RPMI8226 (cell line): ENCODE measurements at regions not wholly inside any gene's neighbourhood (a gene's known extent, or its start where the extent isn't known, plus 50 kb on each side); places are given as distances from the start of the nearest gene placed in this dataset.
"Not testable (repeated sequence)": the region's sequence is repeated elsewhere in the genome, so short reads cannot be mapped to it uniquely, and the experiment has no call there.

ENCODE experiments used
- DNase-seq: peaks from one replicate; pipeline ENCODE4 v3.0.0-alpha.2; 2015

DNA sequence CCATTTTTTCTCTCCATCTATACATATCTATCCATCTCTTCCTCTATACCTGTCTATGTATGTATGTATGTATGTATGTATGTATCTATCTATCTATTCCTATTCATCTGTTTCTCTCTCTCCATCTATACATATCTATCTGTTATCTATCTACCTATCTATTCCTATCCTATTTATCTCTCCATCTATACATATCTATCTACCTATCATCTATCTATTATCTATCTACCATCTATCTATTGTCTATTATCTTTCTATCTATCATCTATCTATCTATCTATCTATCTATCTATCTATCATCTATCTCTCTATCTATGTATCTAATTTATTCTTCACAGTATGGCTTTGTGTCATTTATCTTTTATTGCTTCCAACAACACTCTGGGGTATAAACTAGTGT is 1124.4 kb downstream of the TYW1 start:
- no peak for DNase-seq

DNA sequence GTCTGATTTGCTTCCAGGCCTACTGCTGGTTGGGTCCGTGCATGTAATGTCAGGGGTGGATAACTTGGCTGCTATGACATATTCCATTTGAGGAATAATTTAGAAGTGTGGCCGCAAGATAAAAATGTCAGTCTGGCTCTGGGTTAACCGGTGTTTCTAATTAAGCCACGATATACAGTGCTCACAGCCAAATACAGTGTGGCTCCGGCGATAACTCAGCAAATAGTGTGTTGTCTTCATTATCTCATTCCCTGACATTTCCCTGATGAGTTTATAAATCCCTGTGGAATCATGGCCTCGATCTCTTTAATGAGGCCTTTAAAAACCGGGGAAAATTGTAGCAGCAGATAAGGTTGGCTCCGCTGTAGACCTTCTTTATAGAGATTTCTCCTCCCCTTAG is 1125.0 kb downstream of the TYW1 start:
- no peak for DNase-seq

DNA sequence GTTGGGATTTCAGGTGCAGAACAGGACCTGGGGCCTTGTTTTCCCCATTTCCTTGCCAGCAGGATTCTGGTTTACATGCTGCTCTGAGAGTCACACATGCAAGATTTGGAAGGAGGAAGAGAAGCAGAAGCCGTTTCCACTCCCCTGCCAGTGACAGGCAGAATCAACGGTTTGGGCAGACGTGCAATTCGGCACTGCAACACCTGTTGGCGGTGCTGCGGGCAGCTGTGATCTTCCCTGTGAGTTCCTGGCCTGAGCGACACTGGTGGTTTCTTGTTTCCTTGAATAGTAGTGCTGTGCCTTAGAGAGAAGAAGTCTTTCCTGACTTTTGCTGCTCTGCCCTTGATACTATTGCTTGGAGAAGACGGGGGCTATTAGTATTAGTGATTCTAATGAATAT is 1126.2 kb downstream of the TYW1 start:
- peak; percentile 90 for DNase-seq

DNA sequence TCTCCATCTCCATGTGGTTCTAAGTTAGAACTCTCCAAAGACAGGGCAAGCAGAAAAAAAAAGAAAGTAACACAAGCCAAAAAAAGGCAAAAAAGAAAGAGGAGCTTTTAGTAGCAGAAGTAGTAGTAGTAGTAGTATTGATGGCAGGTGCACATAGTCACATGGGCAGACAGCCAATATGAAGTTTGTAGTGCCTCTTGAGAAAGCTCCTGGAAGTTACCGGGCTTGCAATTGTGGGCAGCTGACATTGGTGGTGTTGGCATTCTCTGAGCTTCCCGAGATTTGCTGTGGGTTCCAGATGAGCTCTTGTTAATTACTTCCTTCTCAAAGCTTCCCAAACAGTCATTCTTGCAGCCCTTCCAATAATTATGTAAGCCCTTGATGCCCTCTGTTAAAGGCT is 1128.5 kb downstream of the TYW1 start:
- DNase-seq, result peak; percentile 92

DNA sequence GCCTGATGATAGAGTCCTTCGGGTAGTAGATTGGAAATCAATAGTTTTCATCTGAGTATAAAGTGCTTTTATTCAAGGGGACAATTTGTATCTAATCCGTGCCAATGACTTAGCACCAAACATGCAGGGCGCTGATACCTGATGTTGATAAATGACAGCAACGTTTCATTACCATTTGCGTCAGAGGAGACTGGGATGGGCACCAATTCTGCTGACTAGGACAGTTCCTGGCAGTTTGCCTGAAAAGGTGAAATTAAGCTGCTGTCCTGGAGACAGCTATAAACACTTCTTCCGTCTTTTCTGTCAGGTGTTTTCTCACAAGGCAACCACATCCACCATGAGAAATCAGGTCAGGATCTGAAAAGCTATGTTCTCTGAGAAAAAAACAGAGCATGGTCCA is 1136.4 kb downstream of the TYW1 start:
- peak; percentile 97 for DNase-seq

DNA sequence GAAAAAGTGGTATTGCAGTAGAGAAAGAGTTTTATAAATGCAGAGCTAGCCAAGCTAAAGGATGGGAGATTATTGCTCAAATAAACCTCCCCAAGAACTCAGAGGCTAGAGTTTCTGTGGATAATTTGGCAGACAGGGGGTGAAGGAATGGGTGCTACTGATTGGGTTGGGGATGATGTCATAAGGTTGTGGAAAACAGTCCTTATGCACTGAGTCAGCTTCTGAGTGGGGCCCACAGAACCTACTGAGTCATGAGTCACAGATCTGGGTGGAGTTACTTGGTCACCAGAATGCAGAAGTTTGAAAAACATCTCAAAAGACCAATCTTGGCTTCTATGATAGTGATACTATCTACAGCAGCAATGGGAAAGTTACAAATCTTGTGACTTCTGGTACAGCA is 1146.7 kb downstream of the TYW1 start:
- DNase-seq, result peak; percentile 32

DNA sequence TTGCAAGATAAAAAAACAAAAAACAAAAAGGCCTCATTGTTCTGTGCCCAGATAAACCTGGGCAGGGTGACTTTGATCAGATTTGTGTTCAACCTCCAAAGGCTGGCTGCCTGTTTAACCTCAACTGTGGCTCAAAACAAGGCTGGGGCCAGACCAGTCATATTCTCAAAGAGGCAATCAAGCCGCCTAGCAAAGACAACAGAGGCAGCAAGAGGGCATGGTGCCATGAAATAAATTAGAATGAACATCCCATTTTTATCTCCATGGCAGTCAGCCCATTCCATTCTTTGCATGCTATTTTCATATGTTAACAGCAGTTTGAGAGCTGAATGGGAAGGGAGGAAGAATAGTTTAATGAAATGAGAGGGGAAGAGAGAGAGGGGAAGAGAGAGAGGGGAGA is 1150.3 kb downstream of the TYW1 start:
- DNase-seq, result peak; percentile 61

DNA sequence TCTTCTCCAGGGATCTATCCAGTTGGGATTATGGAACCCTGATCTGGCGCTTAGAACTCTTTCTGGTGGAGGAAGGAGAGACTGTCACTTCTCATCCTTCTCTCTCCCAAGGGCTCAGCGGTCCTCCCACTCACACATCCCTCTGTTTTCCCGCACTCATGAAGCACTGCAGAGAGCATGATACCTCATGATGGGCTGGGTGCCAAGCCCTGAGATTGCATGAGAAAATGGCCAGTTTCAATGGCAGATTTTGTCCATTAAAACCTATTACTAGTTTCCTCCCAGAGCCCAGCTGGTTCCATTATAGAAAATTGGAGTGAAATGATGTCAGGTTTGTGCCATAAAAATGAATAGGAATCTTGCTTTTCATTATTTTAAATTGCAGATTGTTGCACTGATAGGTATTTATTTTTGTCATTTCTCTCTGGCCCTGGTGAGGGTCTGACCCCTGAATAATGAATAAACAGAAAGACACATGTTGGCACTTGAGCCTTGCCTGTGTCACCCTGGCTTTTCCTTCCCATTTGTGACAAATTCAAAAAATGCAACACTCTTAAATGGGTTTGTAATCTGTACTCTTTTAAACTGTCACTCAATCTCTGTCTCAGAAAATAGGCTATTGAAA is 1151.1 kb downstream of the TYW1 start:
- peak; percentile 80 for DNase-seq

DNA sequence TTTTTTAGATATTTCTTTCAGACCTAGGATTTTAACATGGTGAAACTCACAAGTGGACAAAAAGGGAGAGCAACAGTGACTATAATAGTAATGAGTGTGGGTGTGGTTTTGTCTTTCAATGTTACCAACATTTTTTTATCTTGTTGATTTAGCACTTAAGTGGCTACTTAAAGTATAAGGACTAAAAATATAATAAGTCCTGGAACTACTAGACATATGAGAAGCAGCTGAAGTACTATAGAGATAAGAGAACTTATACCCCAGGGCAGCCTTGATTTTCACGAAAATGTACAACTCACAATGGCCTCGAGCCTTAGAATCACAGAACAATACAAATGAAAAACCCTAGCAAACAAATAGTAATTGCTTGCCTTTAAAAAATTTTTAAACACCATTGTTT is 1151.8 kb downstream of the TYW1 start:
- no peak for DNase-seq

DNA sequence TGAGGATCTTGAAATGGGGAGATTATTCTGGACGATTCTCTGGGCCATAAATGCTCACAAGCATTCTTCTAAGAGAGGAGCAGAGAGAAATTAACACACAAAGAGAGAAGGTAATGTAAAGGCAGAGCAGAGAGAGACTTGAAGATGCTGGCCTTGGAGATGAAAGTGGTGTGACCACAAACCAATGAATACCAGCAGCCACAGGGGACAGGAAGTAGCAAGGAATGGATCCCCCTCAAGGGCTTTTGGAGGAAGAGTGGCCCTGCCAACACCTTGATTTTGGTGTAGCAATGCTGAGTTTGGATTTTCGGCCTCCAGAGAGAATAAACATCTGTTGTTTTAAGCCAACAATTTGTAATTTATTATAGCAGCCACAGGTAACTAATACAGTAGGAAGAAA is 1155.6 kb downstream of the TYW1 start:
- DNase-seq, result peak; percentile 77

DNA sequence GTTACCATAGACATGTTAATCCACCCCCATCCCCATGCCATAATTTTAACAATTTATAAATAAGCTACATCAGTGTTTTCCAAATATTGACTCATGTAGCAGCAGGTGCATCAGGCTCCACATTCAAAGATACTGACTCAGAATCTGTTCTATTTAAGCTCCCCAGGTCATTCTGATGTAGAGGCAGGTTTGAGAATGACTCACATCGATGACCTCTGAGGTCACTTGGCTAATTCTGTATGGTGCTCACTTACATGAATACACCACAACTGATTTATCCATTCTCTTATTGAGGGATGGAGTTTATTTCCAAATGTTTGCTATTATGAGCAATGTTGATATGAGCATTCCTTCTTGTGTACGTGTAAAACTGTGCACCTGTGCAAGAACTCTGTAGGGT is 1159.0 kb downstream of the TYW1 start:
- no peak for DNase-seq

DNA sequence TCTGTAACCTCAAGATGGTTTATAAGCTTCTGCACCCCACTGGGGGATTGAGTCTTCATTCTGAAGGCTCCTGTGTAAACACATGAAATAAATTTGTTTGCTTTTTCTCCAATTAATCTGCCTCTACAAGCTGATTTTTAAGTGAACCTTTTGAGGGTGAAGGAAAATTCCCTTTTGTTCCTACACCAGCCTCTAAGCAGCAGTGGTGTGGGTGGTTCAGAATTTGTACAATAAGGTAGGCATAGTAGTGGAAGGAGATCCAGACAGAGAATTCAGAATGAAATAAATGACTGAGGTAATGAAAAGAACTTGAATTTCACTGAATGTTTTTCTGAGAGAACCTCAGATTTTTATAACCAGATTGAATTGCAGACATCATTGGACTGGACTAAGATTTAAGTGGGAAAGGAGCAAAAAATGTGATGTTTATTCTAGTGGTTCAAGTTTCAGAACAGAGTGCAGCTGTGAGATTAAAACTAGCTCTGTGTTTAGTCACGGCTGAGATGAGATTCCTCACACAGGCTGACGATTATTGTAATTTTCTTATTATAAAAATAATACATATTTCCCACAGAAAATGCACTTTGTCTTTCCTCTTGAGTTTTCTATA is 1162.2 kb downstream of the TYW1 start:
- DNase-seq, result no peak

DNA sequence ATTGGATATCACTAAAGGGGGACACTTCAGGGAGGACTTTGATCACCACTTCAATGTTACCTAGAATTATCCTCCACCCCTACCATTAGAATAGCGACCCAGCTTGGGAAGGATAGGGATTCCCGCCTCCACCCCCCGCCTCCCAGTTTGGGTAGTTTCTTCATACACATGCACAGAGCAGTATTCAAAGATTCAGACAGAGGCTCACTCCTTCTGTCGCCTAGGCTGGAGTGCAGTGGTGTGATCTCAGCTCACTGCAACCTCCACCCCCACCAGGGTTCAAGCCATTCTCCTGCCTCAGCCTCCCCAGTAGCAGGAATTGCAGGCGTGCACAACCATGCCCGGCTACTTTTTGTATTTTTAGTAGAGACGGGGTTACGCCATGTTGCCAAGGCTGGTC is 1166.1 kb downstream of the TYW1 start:
- DNase-seq, result no peak

DNA sequence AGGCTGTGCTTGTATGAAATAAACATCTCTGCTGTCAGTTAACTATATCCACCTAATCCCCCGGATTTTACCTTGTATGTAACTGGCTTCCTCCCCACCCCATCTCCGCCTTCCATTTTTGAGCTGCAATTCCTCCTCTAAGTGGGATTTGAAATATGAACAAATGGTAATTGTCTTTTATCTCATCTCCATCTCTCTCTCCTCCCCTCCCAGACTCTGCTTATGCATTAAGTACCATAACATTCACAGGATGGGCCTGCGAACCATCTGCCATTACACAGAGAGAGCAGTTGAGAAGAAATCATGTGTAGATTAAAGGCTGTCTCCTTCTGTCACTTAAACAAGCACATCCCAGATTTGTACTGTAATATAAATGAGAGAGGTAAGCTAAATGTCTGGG is 1169.9 kb downstream of the TYW1 start:
- DNase-seq, result no peak

DNA sequence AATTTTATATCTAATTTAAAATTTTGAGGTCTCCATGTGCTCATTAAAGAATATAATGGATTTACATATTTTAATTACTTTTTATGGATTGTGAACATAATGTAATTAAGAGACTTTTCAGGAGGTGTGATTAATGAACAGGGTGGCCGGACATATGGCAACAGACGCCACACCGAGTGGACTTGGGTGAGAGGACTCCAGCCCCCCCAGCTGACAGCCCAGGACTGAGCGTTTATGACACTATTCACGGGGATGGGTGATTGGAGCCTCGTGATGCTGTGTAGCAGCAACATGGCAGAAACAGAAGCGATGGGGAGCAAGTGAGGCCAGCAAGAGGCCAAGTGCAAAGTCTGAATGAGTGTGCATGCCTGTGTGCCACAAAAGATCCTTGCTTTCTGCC is 1176.9 kb downstream of the TYW1 start:
- DNase-seq, result no peak

DNA sequence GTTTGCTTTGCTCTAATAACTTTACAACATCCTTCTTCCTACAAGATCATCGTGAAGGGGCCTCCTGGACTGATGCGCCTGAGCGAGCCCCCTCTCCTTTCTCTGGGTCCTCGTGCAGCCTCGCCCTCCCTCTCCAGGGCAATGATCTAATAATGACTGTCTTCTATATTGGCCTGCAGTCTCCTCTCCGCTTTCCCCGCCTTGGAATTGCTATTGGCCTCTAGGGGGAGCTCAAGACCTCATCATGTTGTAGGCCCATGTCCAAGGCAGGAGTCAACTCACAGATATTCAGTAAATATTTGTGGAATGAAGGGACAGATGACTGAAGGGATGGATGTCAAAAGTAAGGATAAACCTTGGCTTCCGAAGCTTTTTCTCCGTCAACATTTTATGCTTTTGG is 1180.3 kb downstream of the TYW1 start:
- DNase-seq, result peak; percentile 89

DNA sequence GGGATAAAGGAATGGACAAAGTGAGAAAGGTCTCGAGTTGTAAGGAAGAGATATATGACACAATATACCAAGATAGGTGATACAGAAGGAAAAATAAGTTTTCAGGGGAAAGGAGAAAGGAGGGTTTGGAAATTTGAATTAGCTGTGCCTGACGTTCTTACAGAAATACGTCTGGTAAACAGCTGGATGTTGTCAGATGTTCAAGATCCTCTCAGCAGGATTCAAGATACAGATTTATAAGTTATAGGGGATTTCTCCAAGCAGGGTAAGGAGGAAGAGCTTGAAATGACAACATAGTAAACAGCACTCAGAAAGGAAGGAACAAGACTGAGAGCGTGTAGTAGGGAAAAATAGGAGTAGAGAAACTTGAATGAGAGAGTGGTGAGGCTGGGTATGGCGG is 1184.1 kb downstream of the TYW1 start:
- no peak for DNase-seq

DNA sequence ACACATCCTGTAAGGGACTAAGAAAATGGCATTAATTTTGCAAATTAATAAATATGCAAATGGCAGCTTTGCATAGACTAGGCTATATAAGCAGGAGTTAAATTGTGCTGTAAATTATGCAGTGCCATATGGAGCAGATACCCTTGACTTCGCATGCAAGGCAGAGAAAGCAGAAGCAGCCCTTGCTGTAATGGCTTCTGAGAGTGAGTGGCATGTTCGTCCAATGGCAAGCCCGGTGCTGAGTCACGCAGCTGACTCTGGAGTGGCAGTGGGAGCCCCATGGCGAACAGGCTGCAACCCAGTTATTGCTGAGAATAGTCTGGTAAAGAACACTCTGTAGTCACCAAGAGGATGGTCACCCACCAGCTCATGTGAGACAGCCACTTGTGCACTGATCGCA is 1186.5 kb downstream of the TYW1 start:
- peak; percentile 81 for DNase-seq

DNA sequence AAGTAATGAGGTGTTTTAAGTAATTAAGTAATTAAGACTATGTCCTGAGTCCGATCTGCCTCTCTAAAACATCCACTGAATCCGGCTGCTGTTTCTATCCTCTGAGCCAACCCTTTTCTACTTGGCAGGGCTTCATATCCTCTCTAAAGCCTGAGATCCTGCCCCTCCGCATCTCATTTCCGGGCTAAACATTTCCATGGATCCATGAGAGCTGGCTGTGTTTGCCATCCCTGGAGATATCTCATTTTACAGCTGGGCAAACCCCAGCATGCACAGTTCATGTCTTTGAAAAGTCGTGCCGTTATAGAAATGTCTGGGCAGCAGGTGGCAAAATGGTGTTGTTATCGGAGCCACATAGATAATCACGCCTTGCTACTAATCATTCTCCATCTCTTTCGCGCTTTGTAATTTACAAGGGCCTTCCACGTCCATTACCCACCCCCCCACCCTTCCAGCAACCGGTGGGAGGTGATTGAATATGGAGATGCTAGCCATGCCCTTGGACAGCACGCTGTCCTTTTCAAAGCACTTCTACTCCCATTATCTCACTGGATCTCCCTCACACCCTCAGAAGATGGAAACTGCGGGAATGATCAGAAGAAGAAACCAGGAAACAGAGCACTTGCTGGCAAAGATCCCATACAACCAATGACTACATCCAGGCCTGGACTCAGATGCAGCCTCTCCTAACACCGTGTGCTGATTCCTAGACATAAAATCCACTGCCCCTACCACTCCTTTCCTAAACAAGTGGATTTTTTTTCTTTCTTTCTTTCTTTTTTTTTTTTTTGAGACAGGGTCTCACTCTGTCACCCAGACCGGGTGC is 1189.2 kb downstream of the TYW1 start:
- DNase-seq, result no peak

DNA sequence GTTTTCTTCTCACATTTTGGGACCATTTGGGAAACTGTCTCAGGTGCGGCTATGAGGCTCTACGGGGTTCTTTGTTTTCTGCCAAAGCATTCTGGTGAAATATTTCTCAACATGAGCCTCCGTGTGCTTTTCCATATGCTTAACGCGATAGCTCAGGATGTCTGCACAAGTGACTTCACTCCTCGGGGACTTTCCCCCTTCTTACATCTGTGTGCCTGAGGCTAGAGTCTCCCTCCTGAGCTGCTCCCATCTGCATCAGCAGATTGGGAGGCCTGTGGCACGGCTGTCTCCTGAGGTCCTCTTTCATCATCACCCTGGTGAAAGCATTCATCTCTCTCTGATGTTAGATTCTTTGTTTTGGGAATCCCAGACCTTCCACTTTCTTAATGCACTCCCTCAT is 1190.9 kb downstream of the TYW1 start:
- DNase-seq, result peak; percentile 60

DNA sequence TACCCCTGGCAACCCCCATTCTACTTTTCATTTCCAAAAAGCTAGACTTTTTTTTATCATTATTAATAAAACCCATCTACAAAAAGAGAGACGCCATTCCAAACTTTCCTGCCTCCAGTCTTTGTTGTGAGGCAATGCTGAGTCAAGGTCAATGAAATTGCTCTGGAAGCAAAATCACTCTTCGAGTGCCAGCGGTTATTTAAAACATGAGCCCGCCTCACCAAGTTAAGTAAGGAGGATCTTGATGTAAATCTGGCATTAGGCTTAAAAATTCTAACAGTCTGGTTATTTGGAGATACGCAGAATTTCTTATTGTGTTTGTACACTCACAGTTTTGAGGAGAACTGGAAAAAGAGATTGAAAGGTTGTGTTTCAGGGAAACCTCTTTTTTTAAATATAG is 1196.3 kb downstream of the TYW1 start:
- no peak for DNase-seq

DNA sequence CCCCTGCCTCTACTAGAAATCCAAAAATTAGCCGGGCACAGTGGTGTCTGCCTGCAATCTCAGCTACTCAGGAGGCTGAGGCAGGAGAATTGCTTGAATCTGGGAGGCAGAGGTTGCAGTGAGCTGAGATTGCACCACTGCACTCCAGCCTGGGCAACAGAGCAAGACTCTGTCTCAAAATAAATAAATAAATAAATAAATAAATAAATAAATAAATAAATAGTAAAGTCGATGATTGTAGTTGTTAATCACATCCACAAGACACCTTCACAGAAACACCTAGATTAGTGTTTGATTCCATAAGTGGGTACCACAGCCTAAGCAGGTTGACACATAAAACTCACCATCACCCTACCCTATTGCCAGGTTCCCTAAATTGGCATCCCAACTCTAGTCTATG is 1199.0 kb downstream of the TYW1 start:
- DNase-seq, result not testable (repeated sequence)

DNA sequence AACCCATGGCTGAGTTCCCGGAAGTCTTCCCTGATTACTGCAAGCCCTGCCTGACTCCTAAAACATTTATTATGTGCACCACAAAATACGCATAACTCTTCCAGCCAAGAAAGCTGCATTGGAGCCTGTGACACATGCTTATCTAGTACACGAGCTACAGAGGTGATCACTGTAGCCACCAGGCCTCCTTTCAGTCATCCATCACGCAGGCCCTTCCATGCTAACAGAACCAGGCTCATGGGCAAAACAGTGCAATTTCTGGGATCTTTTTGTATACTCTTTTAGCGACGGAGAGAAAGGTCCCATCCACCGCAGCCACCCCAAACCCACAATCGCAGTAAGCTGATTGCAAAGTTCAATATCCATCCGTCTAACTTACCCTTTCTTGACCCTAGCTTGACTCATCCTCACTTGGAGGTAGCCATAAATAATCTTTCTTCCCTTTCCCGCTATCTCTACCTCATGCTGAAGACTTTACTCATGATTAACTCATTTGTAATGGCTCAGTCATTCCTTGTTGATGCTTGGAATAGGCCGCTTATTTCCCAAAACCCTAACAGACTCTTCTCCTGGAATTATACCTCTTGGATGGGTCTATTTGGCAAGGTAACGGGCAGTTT is 1203.5 kb downstream of the TYW1 start:
- no peak for DNase-seq

DNA sequence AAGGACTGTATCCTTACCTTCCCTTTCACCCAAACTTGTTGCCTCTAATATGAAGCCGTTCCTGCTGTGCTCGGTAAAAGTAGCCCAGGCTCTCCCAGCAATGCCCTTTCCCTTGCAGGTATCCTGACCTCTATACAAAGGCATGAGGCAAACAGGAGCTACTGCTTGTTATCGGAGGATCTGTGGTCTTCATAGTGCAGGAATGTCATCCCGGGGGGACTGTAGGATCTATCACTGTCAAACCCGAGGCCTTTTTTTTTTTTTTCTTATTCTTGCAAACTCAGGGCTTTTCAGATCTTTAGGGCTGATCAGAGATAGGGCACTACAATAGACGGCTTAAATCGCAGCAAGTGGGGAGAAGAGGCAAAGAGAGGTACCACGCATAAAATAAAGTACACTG is 1206.6 kb downstream of the TYW1 start:
- DNase-seq, result no peak
